ENCODE measurements at regions not wholly inside any gene's neighbourhood (a gene's known extent, or its start where the extent isn't known, plus 50 kb on each side); places are given as distances from the start of the nearest gene placed in this dataset.

DNA sequence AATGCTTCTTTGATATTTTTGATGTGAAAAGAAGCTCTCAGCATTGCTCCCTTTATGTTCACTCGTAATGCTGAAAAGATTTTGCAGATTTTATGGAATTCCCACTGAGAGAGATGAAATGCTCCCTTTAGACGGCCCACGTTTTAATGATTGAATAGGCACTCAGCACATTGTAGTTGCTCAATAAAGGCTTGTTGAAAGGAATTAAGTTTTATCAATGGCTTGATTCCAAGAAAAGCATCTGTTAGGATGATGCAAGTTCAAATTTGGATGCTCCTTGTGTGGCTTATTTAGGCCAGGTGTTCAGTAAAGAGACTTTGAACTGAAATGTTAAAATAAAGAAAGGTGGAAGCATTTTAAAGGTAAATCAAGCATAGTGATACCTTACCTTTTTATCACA is 725.1 kb downstream of the EPHA4 start:
- no peak overlapping the region for H3K4me3 ChIP-seq (ENCODE audit: low read depth, low read length)
- TF ChIP-seq, protein P1, sequence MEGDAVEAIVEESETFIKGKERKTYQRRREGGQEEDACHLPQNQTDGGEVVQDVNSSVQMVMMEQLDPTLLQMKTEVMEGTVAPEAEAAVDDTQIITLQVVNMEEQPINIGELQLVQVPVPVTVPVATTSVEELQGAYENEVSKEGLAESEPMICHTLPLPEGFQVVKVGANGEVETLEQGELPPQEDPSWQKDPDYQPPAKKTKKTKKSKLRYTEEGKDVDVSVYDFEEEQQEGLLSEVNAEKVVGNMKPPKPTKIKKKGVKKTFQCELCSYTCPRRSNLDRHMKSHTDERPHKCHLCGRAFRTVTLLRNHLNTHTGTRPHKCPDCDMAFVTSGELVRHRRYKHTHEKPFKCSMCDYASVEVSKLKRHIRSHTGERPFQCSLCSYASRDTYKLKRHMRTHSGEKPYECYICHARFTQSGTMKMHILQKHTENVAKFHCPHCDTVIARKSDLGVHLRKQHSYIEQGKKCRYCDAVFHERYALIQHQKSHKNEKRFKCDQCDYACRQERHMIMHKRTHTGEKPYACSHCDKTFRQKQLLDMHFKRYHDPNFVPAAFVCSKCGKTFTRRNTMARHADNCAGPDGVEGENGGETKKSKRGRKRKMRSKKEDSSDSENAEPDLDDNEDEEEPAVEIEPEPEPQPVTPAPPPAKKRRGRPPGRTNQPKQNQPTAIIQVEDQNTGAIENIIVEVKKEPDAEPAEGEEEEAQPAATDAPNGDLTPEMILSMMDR (IDR thresholded peaks at IDR 0.05; ENCODE audit: insufficient read depth, low read depth, low read length) = no peak
- no peak for DNase-seq (ENCODE audit: low read depth)

- TF ChIP-seq, protein P1 (IDR thresholded peaks at IDR 0.05; ENCODE audit: insufficient read depth, low read depth, low read length) = no peak
- DNase-seq (ENCODE audit: low read depth) = peak; percentile 73
- no peak overlapping the region for H3K4me3 ChIP-seq (ENCODE audit: low read depth, low read length)
Measured at GRCh38 chr2:220847589-220847988, 724.5 kb downstream of the EPHA4 start.

GRCh38 chr2:220849433-220849832 is 722.7 kb downstream of the EPHA4 start:
- TF ChIP-seq, protein P1 (IDR thresholded peaks at IDR 0.05; ENCODE audit: insufficient read depth, low read depth, low read length) = no peak
- no peak for DNase-seq (ENCODE audit: low read depth)
- no peak overlapping the region for H3K4me3 ChIP-seq (ENCODE audit: low read depth, low read length)

GRCh38 chr2:220850116-220850515 is 722.0 kb downstream of the EPHA4 start:
- TF ChIP-seq, protein P1 (IDR thresholded peaks at IDR 0.05; ENCODE audit: insufficient read depth, low read depth, low read length) = no peak
- DNase-seq (ENCODE audit: low read depth) = no peak
- H3K4me3 ChIP-seq (ENCODE audit: low read depth, low read length) = no peak overlapping the region

GRCh38 chr2:220855296-220855695 is 716.8 kb downstream of the EPHA4 start:
- no peak overlapping the region for H3K4me3 ChIP-seq (ENCODE audit: low read depth, low read length)
- TF ChIP-seq, protein P1 (IDR thresholded peaks at IDR 0.05; ENCODE audit: insufficient read depth, low read depth, low read length) = no peak
- no peak for DNase-seq (ENCODE audit: low read depth)

DNA sequence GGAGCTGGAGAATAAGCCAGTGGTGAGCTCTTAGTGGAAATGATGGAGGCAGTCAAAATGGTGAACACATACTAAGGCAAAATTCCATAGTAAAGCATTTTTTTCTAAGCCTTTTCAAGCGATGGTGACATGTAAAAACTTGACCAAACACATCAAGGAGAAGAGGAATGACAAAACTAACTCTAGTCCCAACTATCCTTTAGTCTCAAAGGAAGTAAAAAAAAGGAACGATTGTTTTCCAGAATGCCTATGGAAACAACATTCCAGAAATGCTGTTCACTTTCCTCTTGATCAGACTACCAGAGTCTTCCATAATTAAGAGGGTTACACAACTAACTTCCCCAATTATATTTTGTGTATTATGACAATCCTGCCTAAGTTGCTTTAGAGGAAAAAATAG is 715.6 kb downstream of the EPHA4 start:
- H3K4me3 ChIP-seq (ENCODE audit: low read depth, low read length) = no peak overlapping the region
- no peak for DNase-seq (ENCODE audit: low read depth)
- TF ChIP-seq, protein P1 (IDR thresholded peaks at IDR 0.05; ENCODE audit: insufficient read depth, low read depth, low read length) = no peak

DNA sequence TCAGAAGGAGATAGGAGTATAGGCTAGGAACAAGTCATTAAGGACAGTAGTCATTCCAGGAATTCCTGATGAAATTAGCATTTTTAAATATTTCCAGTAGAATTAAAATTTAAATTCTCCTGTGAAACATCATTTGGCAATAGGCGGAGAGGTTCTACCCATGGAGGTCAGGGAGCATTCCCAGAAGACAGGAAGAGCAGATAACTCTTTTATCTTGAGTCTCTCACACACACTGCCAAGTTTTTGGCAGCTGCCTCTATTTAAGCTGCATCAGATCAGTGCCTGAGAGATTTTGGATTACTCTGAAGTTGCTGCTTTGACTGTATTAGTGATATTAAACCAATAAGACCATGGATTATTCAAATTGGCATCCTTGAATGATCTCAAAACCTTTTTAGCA is 714.7 kb downstream of the EPHA4 start:
- H3K4me3 ChIP-seq (ENCODE audit: low read depth, low read length) = no peak overlapping the region
- TF ChIP-seq, protein P1 (IDR thresholded peaks at IDR 0.05; ENCODE audit: insufficient read depth, low read depth, low read length) = no peak
- DNase-seq (ENCODE audit: low read depth) = no peak
